ENCODE measurements at regions not wholly inside any gene's neighbourhood (a gene's known extent, or its start where the extent isn't known, plus 50 kb on each side); places are given as distances from the start of the nearest gene placed in this dataset.

GRCh38 chr2:16404146-16404545, 261.5 kb downstream of the CYRIA start:
- TF ChIP-seq CTCF (IDR thresholded peaks at IDR 0.05) (no peak), POLR2A (IDR thresholded peaks at IDR 0.05) (no peak)

Measured in gastroesophageal sphincter (tissue), 3 donors.